DND-41 (cell line): ENCODE measurements at regions not wholly inside any gene's neighbourhood (a gene's known extent, or its start where the extent isn't known, plus 50 kb on each side); places are given as distances from the start of the nearest gene placed in this dataset.

Source experiments
- ATAC-seq: fragments of 200-7000 bp; cut with Tn5 transposase; 3 replicates; pipeline ENCODE4 v1.9.1; 2021; ENCODE audit warnings: low read depth; ENCODE audit not compliant: insufficient read depth
- DNase-seq: peaks from one replicate; pipeline ENCODE4 v3.0.0-alpha.2; 2020
- H2AFZ ChIP-seq: 2 replicates; pipeline ENCODE4 v1.6.0; 2012; ENCODE audit warnings: low read depth, low read length
- H3K27ac ChIP-seq: 2 replicates; pipeline ENCODE4 v1.5.1; 2012; ENCODE audit warnings: low read length, inconsistent platforms
- H3K27me3 ChIP-seq: fragments of 200-600 bp; sonication (generic); 2 replicates; pipeline ENCODE4 v1.6.0; 2012; ENCODE audit warnings: low read length, mild to moderate bottlenecking, inconsistent platforms; ENCODE audit not compliant: insufficient read depth, poor library complexity
- H3K36me3 ChIP-seq: 2 replicates; pipeline ENCODE4 v1.5.1; 2012; ENCODE audit warnings: low read length, inconsistent platforms; ENCODE audit not compliant: insufficient read depth
- H3K4me1 ChIP-seq: 2 replicates; pipeline ENCODE4 v1.5.1; 2012; ENCODE audit warnings: mild to moderate bottlenecking, low read length; ENCODE audit not compliant: insufficient read depth
- H3K4me2 ChIP-seq: 2 replicates; pipeline ENCODE4 v1.6.0; 2012; ENCODE audit warnings: mild to moderate bottlenecking, moderate library complexity, low read length, inconsistent platforms; ENCODE audit not compliant: insufficient read depth
- H3K4me3 ChIP-seq, 2 experiments: fragments of 200-600 bp in 1 of 2; shearing (Covaris generic) in 1 of 2; 2 replicates each; pipeline ENCODE4 v1.5.1; 2012 to 2016; ENCODE audit warnings: inconsistent platforms in 2 of 2, low read length in 2 of 2, mild to moderate bottlenecking in 2 of 2, low read depth in 1 of 2, moderate library complexity in 1 of 2
- H3K79me2 ChIP-seq: 2 replicates; pipeline ENCODE4 v1.6.0; 2012; ENCODE audit warnings: low read length, inconsistent platforms; ENCODE audit not compliant: insufficient read depth
- H3K9ac ChIP-seq: 2 replicates; pipeline ENCODE4 v1.6.0; 2012; ENCODE audit warnings: low read depth, mild to moderate bottlenecking, inconsistent platforms, low read length, moderate library complexity
- H3K9me3 ChIP-seq: 2 replicates; pipeline ENCODE4 v1.5.1; 2012; ENCODE audit warnings: low read length, moderate library complexity, mild to moderate bottlenecking, inconsistent platforms; ENCODE audit not compliant: insufficient read depth, severe bottlenecking
- H4K20me1 ChIP-seq: 2 replicates; pipeline ENCODE4 v1.6.0; 2012; ENCODE audit warnings: low read length; ENCODE audit not compliant: insufficient read depth
- CTCF ChIP-seq: IDR thresholded peaks from 2 replicates; pipeline ENCODE4 v1.5.1; 2012; ENCODE audit warnings: borderline replicate concordance, low read length, moderate library complexity, mild to moderate bottlenecking; ENCODE audit not compliant: poor library complexity, severe bottlenecking; ENCODE audit errors: extremely low read depth
- EZH2 ChIP-seq: IDR thresholded peaks from 3 replicates; pipeline ENCODE4 v1.6.1; 2012; ENCODE audit warnings: borderline replicate concordance, low read depth, mild to moderate bottlenecking, moderate library complexity, low read length, inconsistent platforms; ENCODE audit not compliant: severe bottlenecking

GRCh38 chr3:89876116-89876515, 768.7 kb downstream of the EPHA3 start:
- TF ChIP-seq EZH2 (no peak), CTCF (no peak)
- Histone ChIP-seq H2AFZ (no peak overlapping the region), H3K4me3 (no peak overlapping the region), H3K4me2 (no peak overlapping the region), H3K79me2 (no peaks in the 10 kb centered on the region), H4K20me1 (no peaks in the 10 kb centered on the region), H3K4me1 (no peaks in the 10 kb centered on the region), H3K27me3 (no peaks in the 10 kb centered on the region), H3K36me3 (no peaks in the 10 kb centered on the region), H3K9me3 (no peaks in the 10 kb centered on the region), H3K27ac (no peak overlapping the region), H3K9ac (no peak overlapping the region)
- ATAC-seq (no peak), DNase-seq (no peak)

- H2AFZ ChIP-seq: no peak overlapping the region
- no peaks in the 10 kb centered on the region for H3K79me2 ChIP-seq
- no peaks in the 10 kb centered on the region for H3K9me3 ChIP-seq
- H3K9ac ChIP-seq: no peak overlapping the region
- TF ChIP-seq EZH2: no peak
- no peak for TF ChIP-seq CTCF
- no peak overlapping the region for H3K4me3 ChIP-seq
- H3K4me1 ChIP-seq: no peaks in the 10 kb centered on the region
- no peaks in the 10 kb centered on the region for H3K27me3 ChIP-seq
- no peak overlapping the region for H3K4me2 ChIP-seq
- H3K36me3 ChIP-seq: no peaks in the 10 kb centered on the region
- no peak overlapping the region for H3K27ac ChIP-seq
- ATAC-seq (no peak), DNase-seq (no peak)
- H4K20me1 ChIP-seq: no peaks in the 10 kb centered on the region
These were observed 769.8 kb downstream of the EPHA3 start for GRCh38 chr3:89877230-89877629.

GRCh38 chr3:89889386-89889785, 782.0 kb downstream of the EPHA3 start:
- Histone ChIP-seq H2AFZ (no peak overlapping the region), H3K4me1 (no peaks in the 10 kb centered on the region), H3K4me3 (no peak overlapping the region), H3K36me3 (no peaks in the 10 kb centered on the region), H3K4me2 (no peak overlapping the region), H3K27ac (no peak overlapping the region), H3K79me2 (no peaks in the 10 kb centered on the region), H3K9me3 (peaks cover 6% of the 10 kb centered on the region), H4K20me1 (no peaks in the 10 kb centered on the region), H3K27me3 (no peaks in the 10 kb centered on the region), H3K9ac (no peak overlapping the region)
- TF ChIP-seq EZH2 (no peak), CTCF (no peak)
- DNase-seq (no peak), ATAC-seq (no peak)

GRCh38 chr3:89908711-89909213, 801.3 kb downstream of the EPHA3 start:
- Histone ChIP-seq H3K4me1 (no peaks in the 10 kb centered on the region), H4K20me1 (no peaks in the 10 kb centered on the region), H3K9me3 (no peaks in the 10 kb centered on the region), H3K27me3 (no peaks in the 10 kb centered on the region), H3K9ac (no peak overlapping the region), H3K27ac (no peak overlapping the region), H3K4me3 (no peak overlapping the region), H3K79me2 (no peaks in the 10 kb centered on the region), H2AFZ (no peak overlapping the region), H3K4me2 (no peak overlapping the region), H3K36me3 (no peaks in the 10 kb centered on the region)
- no peak for TF ChIP-seq CTCF
- TF ChIP-seq EZH2: no peak
- ATAC-seq (no peak), DNase-seq (no peak)
